Upper lobe of left lung (tissue), 6 donors: ENCODE measurements at regions not wholly inside any gene's neighbourhood (a gene's known extent, or its start where the extent isn't known, plus 50 kb on each side); places are given as distances from the start of the nearest gene placed in this dataset.

Experiments used
- ATAC-seq, 2 donors: fragments of 200-7000 bp; cut with Tn5 transposase; one replicate each; pipeline ENCODE4 v1.9.1; 2022; ENCODE audit warnings: mild to moderate bottlenecking in 2 of 2, moderate library complexity in 2 of 2; ENCODE audit not compliant: low FRiP score in 2 of 2
- DNase-seq, 2 donors: peaks; one replicate each; pipeline ENCODE4 v3.0.0-alpha.2; 2019 to 2020
- H3K27ac ChIP-seq, 4 donors: fragments of 200-600 bp; sonication (generic); one replicate each; pipeline ENCODE4 v1.5.1; 2016 to 2019
- H3K27me3 ChIP-seq, 4 donors: fragments of 200-600 bp; sonication (generic); one replicate each; pipeline ENCODE4 v1.5.1; 2017 to 2019
- H3K36me3 ChIP-seq, 4 donors: fragments of 200-600 bp; sonication (generic); one replicate each; pipeline ENCODE4 v1.5.1; 2016 to 2019
- H3K4me1 ChIP-seq, 4 donors: fragments of 200-600 bp; sonication (generic); one replicate each; pipeline ENCODE4 v1.5.1; 2018 to 2019
- H3K4me3 ChIP-seq, 4 donors: fragments of 200-600 bp; sonication (generic); one replicate each; pipeline ENCODE4 v1.5.1; 2017 to 2019; ENCODE audit warnings: mild to moderate bottlenecking in 2 of 4, moderate library complexity in 1 of 4
- H3K9me3 ChIP-seq, 4 donors: fragments of 200-600 bp; sonication (generic); one replicate each; pipeline ENCODE4 v1.5.1; 2018 to 2019
- CTCF ChIP-seq, 6 experiments: fragments of 450-650 bp in 4 of 6; fragments of 200-600 bp in 2 of 6; sonication (generic) in 2 of 6; IDR thresholded peaks; one replicate each; pipeline ENCODE4 v1.5.1; 2016 to 2019; ENCODE audit warnings: antibody characterized with exemption in 6 of 6
- EP300 ChIP-seq, 4 donors: sonication (generic); formaldehyde crosslinking; IDR thresholded peaks; one replicate each; pipeline ENCODE4 v1.5.1; 2017; ENCODE audit warnings: antibody characterized with exemption in 4 of 4, control low read depth in 2 of 4
- POLR2A ChIP-seq, 4 donors: fragments of 450-650 bp; IDR thresholded peaks; one replicate each; pipeline ENCODE4 v1.5.1; 2016 to 2017; ENCODE audit warnings: antibody characterized with exemption in 4 of 4, mild to moderate bottlenecking in 2 of 4
- POLR2AphosphoS5 ChIP-seq, 2 donors: sonication (generic); formaldehyde crosslinking; IDR thresholded peaks; one replicate each; pipeline ENCODE4 v1.5.1; 2017; ENCODE audit warnings: antibody characterized with exemption in 2 of 2
- WGBS, 2 donors: methylation state at CpG; one replicate each; pipeline ENCODE4 v1.1.5; 2017 to 2018; 5-methylcytosine and 5-hydroxymethylcytosine counted together
- donor health status: DM: no; HTN: no; CAD: no; lungs with moderate emphysema.
- donor health status: DM: no; HTN: yes; CAD: no; lungs with severe emphysema.

- no peak for ATAC-seq
Measured at GRCh38 chr14:86372402-86372801, 842.5 kb downstream of the FLRT2 start.

DNA sequence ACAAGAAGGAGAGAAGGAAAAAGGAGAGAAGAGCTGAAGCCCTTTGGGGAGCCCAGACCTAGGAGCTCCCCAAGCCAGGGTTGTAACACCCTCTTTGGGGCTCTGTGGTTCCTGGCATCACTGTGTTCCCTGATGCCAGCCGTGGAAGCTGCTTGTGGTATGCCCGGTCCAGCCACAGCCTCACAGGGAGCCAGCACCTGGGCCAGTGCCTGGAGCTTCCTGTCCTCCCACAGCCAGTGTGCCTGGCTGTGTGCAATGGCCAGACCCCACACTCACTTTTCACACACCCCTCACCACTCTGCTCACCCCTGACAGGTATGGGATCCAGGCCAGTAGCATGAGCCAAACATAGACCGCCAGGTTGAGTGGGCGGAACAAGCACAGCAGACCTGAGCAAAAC, 834.7 kb downstream of the FLRT2 start:
- TF ChIP-seq POLR2A (IDR thresholded peaks at IDR 0.05) (no peak), POLR2AphosphoS5 (IDR thresholded peaks at IDR 0.05) (no peak), CTCF (IDR thresholded peaks at IDR 0.05) (no peak), EP300 (IDR thresholded peaks at IDR 0.05) (no peak)
- DNase-seq (peak in 1 of 2 donors; percentile 10), ATAC-seq (peak in 1 of 2 donors; percentile 28)
- Histone ChIP-seq H3K9me3 (no peaks in the 10 kb centered on the region), H3K36me3 (no peaks in the 10 kb centered on the region), H3K4me1 (no peaks in the 10 kb centered on the region), H3K27me3 (no peaks in the 10 kb centered on the region), H3K27ac (no peak overlapping the region), H3K4me3 (no peak overlapping the region)
- 83 to 95% methylated on average over 4 of the region's 4 CpGs for WGBS, 2 donors

More at GRCh38 chr14:86372402-86372801, 842.5 kb downstream of the FLRT2 start:
- Histone ChIP-seq H3K36me3 (no peaks in the 10 kb centered on the region), H3K27me3 (no peaks in the 10 kb centered on the region), H3K27ac (no peak overlapping the region), H3K9me3 (peaks cover 0 to 10% (median 4%) of the 10 kb centered on the region in 4 donors), H3K4me3 (no peak overlapping the region), H3K4me1 (no peaks in the 10 kb centered on the region)
- no peak for TF ChIP-seq EP300 (IDR thresholded peaks at IDR 0.05)
- TF ChIP-seq POLR2AphosphoS5 (IDR thresholded peaks at IDR 0.05), result no peak
- no peak for TF ChIP-seq POLR2A (IDR thresholded peaks at IDR 0.05)
- no peak for TF ChIP-seq CTCF (IDR thresholded peaks at IDR 0.05)
- DNase-seq, result no peak
- WGBS, 2 donors, result 94 to 97% methylated on average over 1 of the region's 1 CpG

DNA sequence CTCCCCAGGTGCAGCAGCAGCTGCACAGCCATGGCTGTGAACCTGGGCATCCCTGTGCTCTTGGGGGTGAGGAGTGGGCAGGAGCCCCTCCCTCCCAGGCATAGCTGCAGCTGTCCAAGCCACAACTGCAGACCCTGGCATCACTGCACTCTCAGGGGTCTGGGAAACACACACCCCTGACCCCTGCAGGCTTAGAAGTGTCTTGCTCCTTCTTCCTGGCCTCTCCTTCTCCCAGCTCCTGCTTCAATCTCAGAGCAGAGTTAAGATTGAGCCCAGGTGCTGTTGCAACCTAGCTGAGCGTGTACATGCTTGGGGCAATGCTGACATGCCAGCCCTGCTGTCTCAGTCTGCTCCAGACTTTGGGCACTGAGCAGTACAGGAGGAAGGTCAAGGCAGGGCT, 833.6 kb downstream of the FLRT2 start:
- H3K27me3 ChIP-seq, result no peaks in the 10 kb centered on the region
- WGBS, 2 donors, result 86% methylated on average over 1 of the region's 1 CpG; no CpG with 5 or more reads in 1 of the 2 donors
- DNase-seq (no peak), ATAC-seq (peak; percentile 12 to 39)
- H3K9me3 ChIP-seq, result no peaks in the 10 kb centered on the region
- H3K27ac ChIP-seq, result no peak overlapping the region
- no peak overlapping the region for H3K4me3 ChIP-seq
- TF ChIP-seq POLR2A (IDR thresholded peaks at IDR 0.05) (no peak), POLR2AphosphoS5 (IDR thresholded peaks at IDR 0.05) (no peak), CTCF (IDR thresholded peaks at IDR 0.05) (no peak), EP300 (IDR thresholded peaks at IDR 0.05) (no peak)
- H3K36me3 ChIP-seq, result no peaks in the 10 kb centered on the region
- H3K4me1 ChIP-seq, result no peaks in the 10 kb centered on the region

DNA sequence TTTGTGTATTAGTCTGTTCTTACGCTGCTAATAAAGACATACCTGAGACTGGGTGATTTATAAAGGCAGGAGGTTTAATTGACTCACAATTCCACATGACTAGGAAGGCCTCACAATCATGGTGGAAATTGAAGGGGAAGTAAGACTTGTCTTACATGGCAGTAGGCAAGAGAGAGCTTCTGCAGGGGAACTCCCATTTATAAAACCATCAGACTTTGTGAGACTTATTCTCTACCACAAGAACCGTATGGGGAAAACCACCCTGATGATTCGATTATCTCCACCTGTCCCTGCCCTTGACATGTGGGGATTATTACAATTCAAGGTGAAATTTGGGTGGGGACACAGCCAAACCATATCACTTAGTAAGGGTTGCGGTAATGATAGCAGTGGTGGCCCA, 833.1 kb downstream of the FLRT2 start:
- Histone ChIP-seq H3K9me3 (no peaks in the 10 kb centered on the region), H3K27ac (no peak overlapping the region), H3K27me3 (no peaks in the 10 kb centered on the region), H3K4me1 (no peaks in the 10 kb centered on the region), H3K36me3 (no peaks in the 10 kb centered on the region), H3K4me3 (no peak overlapping the region)
- ATAC-seq, result no peak
- no peak for DNase-seq
- TF ChIP-seq POLR2A (IDR thresholded peaks at IDR 0.05) (no peak), POLR2AphosphoS5 (IDR thresholded peaks at IDR 0.05) (no peak), EP300 (IDR thresholded peaks at IDR 0.05) (no peak), CTCF (IDR thresholded peaks at IDR 0.05) (no peak)
- WGBS, 2 donors, result 86 to 95% methylated on average over 4 of the region's 4 CpGs

DNA sequence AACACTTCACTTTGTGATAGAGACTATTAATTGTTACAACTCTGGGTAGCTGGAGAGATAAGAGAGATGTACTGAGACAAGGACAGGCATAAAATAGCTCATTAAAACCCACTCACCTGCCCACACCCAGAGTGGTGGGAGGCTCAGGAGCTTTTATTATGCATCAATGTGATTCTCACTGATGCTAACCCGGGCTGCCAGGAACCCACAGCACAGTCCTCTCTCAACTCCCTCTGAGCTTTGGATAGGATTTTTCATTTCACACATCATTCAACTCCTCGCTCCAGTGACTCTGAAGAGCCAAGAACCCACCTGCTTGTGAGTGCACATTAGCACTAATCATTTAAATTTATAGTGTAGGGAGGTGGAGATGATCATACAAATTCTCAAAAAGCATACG, 827.9 kb downstream of the FLRT2 start:
- Histone ChIP-seq H3K27ac (no peak overlapping the region), H3K4me3 (no peak overlapping the region), H3K27me3 (no peaks in the 10 kb centered on the region), H3K9me3 (no peaks in the 10 kb centered on the region), H3K4me1 (peaks cover 0 to 3% (median 0%) of the 10 kb centered on the region in 4 donors), H3K36me3 (no peaks in the 10 kb centered on the region)
- TF ChIP-seq CTCF (IDR thresholded peaks at IDR 0.05) (no peak), POLR2A (IDR thresholded peaks at IDR 0.05) (no peak), POLR2AphosphoS5 (IDR thresholded peaks at IDR 0.05) (no peak), EP300 (IDR thresholded peaks at IDR 0.05) (no peak)
- ATAC-seq (no peak), DNase-seq (no peak)
- 57 to 59% methylated on average over 3 of the region's 3 CpGs for WGBS, 2 donors
